ENCODE measurements at regions not wholly inside any gene's neighbourhood (a gene's known extent, or its start where the extent isn't known, plus 50 kb on each side); places are given as distances from the start of the nearest gene placed in this dataset.
"Not testable (repeated sequence)": the region's sequence is repeated elsewhere in the genome, so short reads cannot be mapped to it uniquely, and the experiment has no call there.

DNA sequence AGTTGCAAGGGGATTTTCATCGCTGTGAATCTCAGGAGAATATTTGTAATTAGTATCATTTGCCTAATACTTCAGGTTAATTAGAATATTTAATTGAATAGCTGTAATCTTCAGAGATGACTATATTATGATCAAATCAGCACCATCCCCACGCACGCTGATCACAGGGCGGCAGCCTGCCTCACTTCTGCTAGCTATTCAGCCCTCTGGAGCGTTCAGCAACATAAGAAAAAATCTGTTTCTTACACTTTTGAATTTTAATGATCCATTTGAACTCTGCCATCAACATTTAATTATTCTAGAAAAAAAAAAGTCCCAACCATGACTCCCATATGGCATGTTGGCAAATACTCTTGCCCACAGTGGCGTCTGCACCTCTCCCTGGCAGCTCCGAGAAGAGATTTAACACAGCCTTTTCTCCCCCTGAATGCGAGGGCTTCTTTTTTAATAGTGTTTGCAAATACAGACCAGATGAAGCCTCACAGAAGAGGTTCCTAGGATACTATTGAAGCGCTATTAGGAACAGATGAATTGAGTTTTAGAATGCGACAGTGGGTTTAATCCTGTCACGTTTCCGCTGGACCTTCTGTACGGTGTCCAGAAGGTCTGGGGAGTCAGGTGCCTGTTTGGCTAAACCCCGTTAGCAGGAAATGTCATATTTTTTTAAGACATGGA is 731.9 kb upstream of the SALL3 start:
- H3K27me3 ChIP-seq, result no peaks in the 10 kb centered on the region
- no peak for DNase-seq
- H3K4me3 ChIP-seq, result no peak overlapping the region
- no peaks in the 10 kb centered on the region for H3K9me3 ChIP-seq
- no peaks in the 10 kb centered on the region for H3K36me3 ChIP-seq
- TF ChIP-seq POLR2A (IDR thresholded peaks at IDR 0.05), result no peak
- TF ChIP-seq, protein P1, sequence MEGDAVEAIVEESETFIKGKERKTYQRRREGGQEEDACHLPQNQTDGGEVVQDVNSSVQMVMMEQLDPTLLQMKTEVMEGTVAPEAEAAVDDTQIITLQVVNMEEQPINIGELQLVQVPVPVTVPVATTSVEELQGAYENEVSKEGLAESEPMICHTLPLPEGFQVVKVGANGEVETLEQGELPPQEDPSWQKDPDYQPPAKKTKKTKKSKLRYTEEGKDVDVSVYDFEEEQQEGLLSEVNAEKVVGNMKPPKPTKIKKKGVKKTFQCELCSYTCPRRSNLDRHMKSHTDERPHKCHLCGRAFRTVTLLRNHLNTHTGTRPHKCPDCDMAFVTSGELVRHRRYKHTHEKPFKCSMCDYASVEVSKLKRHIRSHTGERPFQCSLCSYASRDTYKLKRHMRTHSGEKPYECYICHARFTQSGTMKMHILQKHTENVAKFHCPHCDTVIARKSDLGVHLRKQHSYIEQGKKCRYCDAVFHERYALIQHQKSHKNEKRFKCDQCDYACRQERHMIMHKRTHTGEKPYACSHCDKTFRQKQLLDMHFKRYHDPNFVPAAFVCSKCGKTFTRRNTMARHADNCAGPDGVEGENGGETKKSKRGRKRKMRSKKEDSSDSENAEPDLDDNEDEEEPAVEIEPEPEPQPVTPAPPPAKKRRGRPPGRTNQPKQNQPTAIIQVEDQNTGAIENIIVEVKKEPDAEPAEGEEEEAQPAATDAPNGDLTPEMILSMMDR (IDR thresholded peaks at IDR 0.05), result no peak
- H3K4me1 ChIP-seq, result no peaks in the 10 kb centered on the region
- no peak overlapping the region for H3K27ac ChIP-seq

DNA sequence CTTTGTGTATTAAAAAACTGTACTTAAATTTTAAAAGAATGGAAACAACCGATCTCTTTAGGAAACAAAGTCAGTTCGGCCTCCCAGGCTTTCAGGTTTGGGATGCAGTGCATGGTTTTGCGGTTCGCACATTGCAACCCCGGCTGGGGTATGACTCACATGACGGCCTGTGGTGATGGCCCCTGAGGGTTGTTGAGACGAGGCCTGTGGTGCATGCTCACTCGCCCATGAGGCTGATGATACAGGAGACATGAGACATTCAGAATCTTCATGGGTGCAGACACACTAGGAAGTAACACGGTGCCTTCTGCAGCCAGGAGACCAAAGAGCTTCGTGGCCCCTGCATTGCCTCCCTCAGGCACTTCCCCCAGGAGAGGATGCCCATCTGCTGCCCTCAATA is 724.6 kb upstream of the SALL3 start:
- H3K9me3 ChIP-seq, result no peaks in the 10 kb centered on the region
- H3K27me3 ChIP-seq, result no peaks in the 10 kb centered on the region
- DNase-seq, result no peak
- H3K27ac ChIP-seq, result no peak overlapping the region
- H3K36me3 ChIP-seq, result no peaks in the 10 kb centered on the region
- no peaks in the 10 kb centered on the region for H3K4me1 ChIP-seq
- H3K4me3 ChIP-seq, result no peak overlapping the region
- no peak for TF ChIP-seq POLR2A (IDR thresholded peaks at IDR 0.05)
- TF ChIP-seq, protein P1 (IDR thresholded peaks at IDR 0.05), result no peak

DNA sequence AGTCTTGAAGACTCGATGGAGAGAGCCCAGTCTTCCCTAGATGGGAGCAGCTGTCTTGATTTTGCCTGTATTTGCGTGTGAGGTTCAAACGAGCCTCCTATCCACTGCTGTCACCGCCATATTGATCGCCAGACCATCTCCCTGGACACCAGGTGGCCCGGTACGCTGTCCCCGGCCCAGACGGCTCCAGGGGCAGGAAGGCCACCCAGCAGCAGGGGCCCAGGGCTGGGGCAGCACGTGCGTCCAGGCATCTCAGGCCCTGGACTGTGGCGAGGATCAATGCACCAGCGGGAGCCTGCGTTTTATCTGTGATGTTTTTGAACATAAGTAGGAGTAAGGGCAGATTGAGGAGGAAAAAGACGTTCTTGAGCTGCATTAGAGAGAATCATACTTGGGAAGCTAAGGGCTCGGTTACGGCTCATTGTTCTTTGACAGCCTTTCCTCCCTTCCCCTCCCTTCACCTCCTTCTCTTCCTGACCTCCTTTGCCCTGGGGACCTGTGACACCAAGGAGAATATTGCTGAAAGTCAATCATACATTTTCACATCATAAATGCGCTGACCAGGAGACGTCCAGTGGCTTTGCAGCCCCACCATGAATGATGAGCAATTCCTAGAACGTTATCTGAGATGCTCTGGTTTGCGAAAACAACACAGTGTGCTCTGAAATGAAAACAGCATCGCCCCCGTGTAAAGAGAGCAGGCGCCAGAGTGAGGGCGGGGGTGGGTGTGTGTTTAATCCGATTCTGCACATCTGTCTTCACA is 711.2 kb upstream of the SALL3 start:
- H3K4me3 ChIP-seq, result no peak overlapping the region
- no peaks in the 10 kb centered on the region for H3K27me3 ChIP-seq
- H3K4me1 ChIP-seq, result no peaks in the 10 kb centered on the region
- DNase-seq, result no peak
- no peaks in the 10 kb centered on the region for H3K36me3 ChIP-seq
- H3K27ac ChIP-seq, result no peak overlapping the region
- no peak for TF ChIP-seq POLR2A (IDR thresholded peaks at IDR 0.05)
- TF ChIP-seq, protein P1 (IDR thresholded peaks at IDR 0.05), result no peak
- no peaks in the 10 kb centered on the region for H3K9me3 ChIP-seq

DNA sequence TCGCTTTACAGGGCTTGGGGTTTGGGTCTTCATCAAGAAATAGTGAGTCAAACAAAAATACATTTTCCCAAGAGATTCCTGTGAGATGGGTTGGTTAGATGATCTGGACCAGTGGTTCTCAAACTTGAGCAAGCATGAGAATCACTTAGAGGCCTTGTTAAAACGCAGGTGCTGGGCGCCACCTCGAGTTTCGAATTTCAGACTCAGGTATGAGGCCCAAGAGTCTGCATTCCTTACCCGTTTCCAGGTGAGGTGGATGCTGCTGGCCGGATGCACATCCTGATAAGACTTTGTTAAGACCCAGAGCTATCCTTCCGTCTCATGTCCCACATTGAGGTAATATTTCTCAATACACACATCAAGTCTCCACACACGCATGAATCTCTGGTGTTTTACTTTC is 707.8 kb upstream of the SALL3 start:
- TF ChIP-seq, protein P1 (IDR thresholded peaks at IDR 0.05), result no peak
- TF ChIP-seq POLR2A (IDR thresholded peaks at IDR 0.05), result no peak
- DNase-seq, result no peak

DNA sequence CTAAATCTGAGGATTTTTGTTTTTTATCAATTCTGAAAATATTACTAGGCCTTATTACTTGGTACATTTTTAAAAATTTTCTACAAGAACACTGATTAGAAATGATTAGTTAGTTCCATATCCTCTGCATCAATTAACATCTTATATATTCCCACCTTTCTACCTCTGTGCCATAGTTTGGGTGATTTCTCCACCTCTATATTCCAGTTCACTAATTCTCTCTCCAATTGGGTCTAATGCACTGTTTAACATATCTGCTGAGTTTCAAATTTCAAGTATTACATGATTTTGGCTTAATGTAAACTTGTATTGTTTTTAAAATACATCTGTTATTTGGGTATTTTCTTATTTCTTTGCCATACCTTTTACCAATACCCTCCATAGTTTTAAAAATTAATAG is 705.7 kb upstream of the SALL3 start:
- no peak for DNase-seq
- Histone ChIP-seq H3K9me3 (no peaks in the 10 kb centered on the region), H3K36me3 (no peaks in the 10 kb centered on the region), H3K4me3 (no peak overlapping the region), H3K27ac (no peak overlapping the region), H3K4me1 (no peaks in the 10 kb centered on the region), H3K27me3 (no peaks in the 10 kb centered on the region)
- TF ChIP-seq POLR2A (IDR thresholded peaks at IDR 0.05), result no peak
- TF ChIP-seq, protein P1 (IDR thresholded peaks at IDR 0.05), result no peak

More for the DNA sequence above, 707.8 kb upstream of the SALL3 start:
- H3K36me3 ChIP-seq, result no peaks in the 10 kb centered on the region
- no peak overlapping the region for H3K4me3 ChIP-seq
- H3K27me3 ChIP-seq, result no peaks in the 10 kb centered on the region
- H3K27ac ChIP-seq, result no peak overlapping the region
- no peaks in the 10 kb centered on the region for H3K4me1 ChIP-seq
- H3K9me3 ChIP-seq, result no peaks in the 10 kb centered on the region

DNA sequence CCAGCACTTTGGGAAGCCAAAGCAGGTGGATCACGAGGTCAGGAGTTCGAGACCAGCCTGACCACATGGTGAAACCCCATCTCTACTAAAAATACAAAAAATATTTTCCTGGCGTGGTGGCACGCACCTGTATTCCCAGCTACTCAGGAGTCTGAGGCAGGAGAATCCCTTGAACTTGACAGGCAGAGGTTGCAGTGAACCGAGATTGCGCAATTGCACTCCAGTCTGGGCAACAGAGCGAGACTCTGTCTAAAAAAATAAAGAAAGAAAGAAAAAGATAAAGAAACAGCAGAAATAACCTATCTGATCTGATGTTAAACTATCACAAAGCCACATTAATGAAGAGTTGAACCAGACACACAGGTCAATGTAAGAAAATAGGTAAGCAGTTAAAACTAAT is 696.2 kb upstream of the SALL3 start:
- not testable (repeated sequence) for H3K4me1 ChIP-seq, H3K4me3 ChIP-seq, H3K36me3 ChIP-seq, H3K9me3 ChIP-seq, DNase-seq, H3K27me3 ChIP-seq, H3K27ac ChIP-seq
